VCaP (cell line): ENCODE measurements at regions not wholly inside any gene's neighbourhood (a gene's known extent, or its start where the extent isn't known, plus 50 kb on each side); places are given as distances from the start of the nearest gene placed in this dataset.
"Not testable (repeated sequence)": the region's sequence is repeated elsewhere in the genome, so short reads cannot be mapped to it uniquely, and the experiment has no call there.

Experiments
- H3K27ac ChIP-seq: fragments of 450-650 bp; 2 replicates; pipeline ENCODE4 v1.5.1; 2017
- CTCF ChIP-seq: fragments of 450-650 bp; conservative IDR thresholded peaks from 2 replicates; pipeline ENCODE4 v1.5.1; 2017; ENCODE audit warnings: mild to moderate bottlenecking, moderate library complexity

- no peak for TF ChIP-seq CTCF
- H3K27ac ChIP-seq: no peak overlapping the region
Observed at GRCh38 chr1:217134857-217135568, 411.8 kb upstream of the ESRRG start.

DNA sequence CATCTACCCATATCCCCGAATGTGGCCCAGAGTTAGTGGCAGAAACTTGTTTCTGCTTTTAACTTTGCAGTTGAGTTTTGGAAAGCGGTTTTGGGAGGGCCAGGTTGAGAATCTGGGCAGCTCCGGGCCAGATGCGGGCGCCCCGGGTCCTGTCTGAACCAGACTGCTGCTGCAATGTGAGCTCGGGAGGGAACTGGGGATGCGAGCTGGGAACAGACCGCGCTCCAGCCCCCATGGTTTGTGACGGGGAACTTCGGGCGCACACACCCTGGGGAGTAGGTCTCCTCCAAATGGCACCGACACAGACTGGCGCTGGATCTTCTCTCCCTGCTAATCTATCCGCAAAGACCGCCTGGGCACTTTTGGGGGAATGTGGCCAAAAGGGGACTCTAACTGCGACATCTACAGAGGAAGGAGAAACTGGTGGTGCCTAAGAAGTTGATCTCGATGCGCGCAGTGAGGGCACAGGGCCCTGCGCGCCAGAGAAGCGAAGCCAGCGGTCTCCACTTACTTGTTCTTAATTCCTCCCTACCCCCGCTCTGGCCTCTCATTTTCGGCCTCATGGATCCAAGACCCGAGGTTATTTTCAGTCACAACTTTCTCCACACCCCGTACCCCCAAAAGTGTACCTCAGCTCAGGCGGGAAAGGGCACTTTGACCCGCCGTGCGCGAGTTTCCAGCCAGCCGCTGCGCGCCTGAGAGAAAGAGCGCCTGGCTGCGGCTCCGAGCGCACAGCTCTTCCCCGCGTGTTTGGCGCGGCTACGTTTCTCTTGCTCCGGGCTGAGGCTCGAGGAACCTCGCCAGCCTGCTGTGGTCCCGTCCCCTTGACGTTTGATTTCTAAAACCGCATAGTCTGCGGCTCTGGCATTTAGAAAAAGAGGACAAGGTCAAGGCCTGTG is 411.0 kb upstream of the ESRRG start:
- no peak overlapping the region for H3K27ac ChIP-seq
- no peak for TF ChIP-seq CTCF

- no peak overlapping the region for H3K27ac ChIP-seq
- TF ChIP-seq CTCF: no peak
Observed at GRCh38 chr1:217133092-217133491, 409.9 kb upstream of the ESRRG start.

- not testable (repeated sequence) for H3K27ac ChIP-seq
Observed at GRCh38 chr1:217123340-217123739, 400.1 kb upstream of the ESRRG start.

GRCh38 chr1:217117973-217118465 is 394.8 kb upstream of the ESRRG start:
- no peak overlapping the region for H3K27ac ChIP-seq
- TF ChIP-seq CTCF: no peak

- H3K27ac ChIP-seq: no peak overlapping the region
- TF ChIP-seq CTCF: no peak
Observed at GRCh38 chr1:217115404-217116380, 392.5 kb upstream of the ESRRG start.

DNA sequence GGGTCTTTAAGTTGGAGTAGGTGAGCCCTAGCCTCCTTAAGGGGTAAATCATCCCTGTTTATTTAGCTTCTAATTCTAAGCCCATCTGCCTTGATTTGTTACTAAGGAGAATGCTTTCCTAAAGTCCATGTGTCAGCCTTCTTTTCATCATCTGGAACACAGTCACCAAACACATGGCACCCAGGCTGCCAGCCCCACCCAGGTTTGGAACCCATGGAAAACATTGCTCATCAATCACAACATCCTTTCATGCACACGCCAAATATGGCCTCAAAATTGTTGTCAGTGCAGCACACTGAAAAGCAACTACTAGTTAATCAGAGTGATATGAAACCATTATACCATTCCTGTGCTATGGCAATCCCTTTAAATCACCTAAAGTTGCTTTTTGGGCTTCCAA is 386.7 kb upstream of the ESRRG start:
- no peak overlapping the region for H3K27ac ChIP-seq
- no peak for TF ChIP-seq CTCF
